SK-N-MC (cell line): ENCODE measurements at regions not wholly inside any gene's neighbourhood (a gene's known extent, or its start where the extent isn't known, plus 50 kb on each side); places are given as distances from the start of the nearest gene placed in this dataset.

Source experiments
- EZH2 ChIP-seq: fragments of 200-600 bp; sonication (generic); IDR thresholded peaks from one replicate; pipeline ENCODE4 v1.6.1; 2017; ENCODE audit warnings: antibody characterized with exemption
- POLR2AphosphoS5 ChIP-seq: IDR thresholded peaks from 2 replicates; pipeline ENCODE4 v1.6.1; 2012; ENCODE audit warnings: mild to moderate bottlenecking, low read depth, low read length, borderline replicate concordance

GRCh38 chr6:12436224-12436623, 146.1 kb downstream of the EDN1 start:
- TF ChIP-seq POLR2AphosphoS5 (no peak), EZH2 (no peak)
